CD14-positive monocyte (primary cell): ENCODE measurements at regions not wholly inside any gene's neighbourhood (a gene's known extent, or its start where the extent isn't known, plus 50 kb on each side); places are given as distances from the start of the nearest gene placed in this dataset.
"Not testable (repeated sequence)": the region's sequence is repeated elsewhere in the genome, so short reads cannot be mapped to it uniquely, and the experiment has no call there.

ENCODE experiments used
- DNase-seq, 3 donors: peaks; one replicate each; pipeline ENCODE4 v3.0.0-alpha.2; 2011 to 2022
- H2AFZ ChIP-seq: 2 replicates; pipeline ENCODE4 v1.6.0; 2012; ENCODE audit warnings: mild to moderate bottlenecking, low read depth, low read length, inconsistent platforms; ENCODE audit not compliant: insufficient read depth, poor library complexity, severe bottlenecking
- H3K27ac ChIP-seq, 2 donors: 1 replicate in 1 of 2; 2 replicates in 1 of 2; pipeline ENCODE4 v1.5.1; 2012 to 2013; ENCODE audit warnings: low read length in 2 of 2, control low read depth in 1 of 2, inconsistent platforms in 1 of 2, low read depth in 1 of 2, mild to moderate bottlenecking in 1 of 2
- H3K27me3 ChIP-seq, 2 donors: one replicate each; pipeline versions ENCODE4 v1.6.0 to v1.6.1; 2011 to 2013; ENCODE audit warnings: low read length in 2 of 2; ENCODE audit not compliant: control insufficient read depth in 2 of 2, insufficient read depth in 2 of 2
- H3K36me3 ChIP-seq, 2 donors: replicated peaks in 1 of 2; 1 replicate in 1 of 2; 2 replicates in 1 of 2; pipeline versions ENCODE4 v1.5.1 to v1.6.1; 2012 to 2013; ENCODE audit warnings: low read length in 2 of 2, control low read depth in 1 of 2, inconsistent platforms in 1 of 2, mild to moderate bottlenecking in 1 of 2; ENCODE audit not compliant: insufficient read depth in 2 of 2, control insufficient read depth in 1 of 2
- H3K4me1 ChIP-seq, 2 donors: 1 replicate in 1 of 2; 2 replicates in 1 of 2; pipeline versions ENCODE4 v1.5.1 to v1.6.1; 2012 to 2013; ENCODE audit warnings: low read length in 2 of 2, control low read depth in 1 of 2, inconsistent platforms in 1 of 2, mild to moderate bottlenecking in 1 of 2, moderate library complexity in 1 of 2; ENCODE audit not compliant: insufficient read depth in 2 of 2, control insufficient read depth in 1 of 2
- H3K4me2 ChIP-seq: replicated peaks from 2 replicates; pipeline ENCODE3; 2012; ENCODE audit warnings: low read length, moderate library complexity, mild to moderate bottlenecking; ENCODE audit not compliant: poor library complexity, severe bottlenecking; ENCODE audit errors: extremely low read depth
- H3K4me3 ChIP-seq, 3 experiments: fragments of 200-600 bp in 1 of 3; sonication (generic) in 1 of 3; replicated peaks in 1 of 3; 1 replicate in 2 of 3; 2 replicates in 1 of 3; pipeline ENCODE4 v1.5.1; 2011 to 2013; ENCODE audit warnings: low read length in 3 of 3, mild to moderate bottlenecking in 3 of 3, control low read depth in 2 of 3, low read depth in 2 of 3, inconsistent platforms in 1 of 3, moderate library complexity in 1 of 3
- H3K79me2 ChIP-seq: 2 replicates; pipeline ENCODE4 v1.6.0; 2012; ENCODE audit warnings: mild to moderate bottlenecking, control low read depth, inconsistent platforms, low read length, moderate library complexity; ENCODE audit not compliant: insufficient read depth
- H3K9ac ChIP-seq: 2 replicates; pipeline ENCODE4 v1.6.0; 2017; ENCODE audit warnings: low read length, mild to moderate bottlenecking; ENCODE audit not compliant: insufficient read depth, poor library complexity, severe bottlenecking
- H3K9me3 ChIP-seq, 2 donors: replicated peaks in 1 of 2; 1 replicate in 1 of 2; 2 replicates in 1 of 2; pipeline versions ENCODE4 v1.5.1 to v1.6.1; 2012 to 2013; ENCODE audit warnings: low read length in 2 of 2, control low read depth in 1 of 2; ENCODE audit not compliant: control insufficient read depth in 1 of 2, insufficient read depth in 1 of 2
- H4K20me1 ChIP-seq: 2 replicates; pipeline ENCODE4 v1.6.0; 2012; ENCODE audit warnings: mild to moderate bottlenecking, low read length, control low read depth, moderate library complexity; ENCODE audit not compliant: insufficient read depth
- H3K27ac Mint-ChIP-seq, 7 donors: one replicate each; pipeline ENCODE4 v1.8.0; 2020; ENCODE audit warnings: mild to moderate bottlenecking in 7 of 7, mixed read lengths in 7 of 7, moderate library complexity in 6 of 7, inconsistent platforms in 2 of 7
- H3K27me3 Mint-ChIP-seq, 3 donors: one replicate each; pipeline ENCODE4 v1.8.0; 2021 to 2022; ENCODE audit warnings: low read depth in 3 of 3, mild to moderate bottlenecking in 3 of 3, mixed read lengths in 3 of 3, moderate library complexity in 3 of 3, inconsistent platforms in 1 of 3
- H3K36me3 Mint-ChIP-seq, 2 donors: one replicate each; pipeline ENCODE4 v1.8.0; 2020; ENCODE audit warnings: mixed read lengths in 2 of 2, inconsistent platforms in 1 of 2, mild to moderate bottlenecking in 1 of 2
- H3K4me1 Mint-ChIP-seq: one replicate; pipeline ENCODE4 v1.8.0; 2020; ENCODE audit warnings: mild to moderate bottlenecking, mixed read lengths
- H3K4me3 Mint-ChIP-seq, 2 donors: one replicate each; pipeline ENCODE4 v1.8.0; 2020; ENCODE audit warnings: mild to moderate bottlenecking in 2 of 2, mixed read lengths in 2 of 2, moderate library complexity in 1 of 2
- H3K9me3 Mint-ChIP-seq, 7 donors: one replicate each; pipeline ENCODE4 v1.8.0; 2020 to 2022; ENCODE audit warnings: mixed read lengths in 7 of 7, mild to moderate bottlenecking in 6 of 7, moderate library complexity in 6 of 7, inconsistent platforms in 2 of 7
- CTCF ChIP-seq: fragments of 200-600 bp; IDR thresholded peaks from one replicate; pipeline ENCODE4 v1.8.0; 2022; ENCODE audit warnings: antibody characterized with exemption, mild to moderate bottlenecking
- WGBS: methylation state at CpG from one replicate; pipeline ENCODE4 v1.1.5; 2013; ENCODE audit warnings: missing lambda C conversion rate; ENCODE audit not compliant: insufficient coverage; 5-methylcytosine and 5-hydroxymethylcytosine counted together
- intact Hi-C, 2 donors: fragments of 100-400 bp; cut with micrococcal nuclease; formaldehyde crosslinking; loops; one replicate each; pipeline versions ENCODE4 v1.15.0 to v1.15.1; 2023

- no CpG with 5 or more reads among the region's 1 CpG for WGBS
- H3K27me3 Mint-ChIP-seq: no peaks in the 10 kb centered on the region
- Histone ChIP-seq H3K9me3 (peaks cover 0 to 13% of the 10 kb centered on the region in 2 donors), H3K4me1 (no peaks in the 10 kb centered on the region), H3K4me3 (no peak overlapping the region), H3K27ac (no peak overlapping the region), H3K79me2 (no peaks in the 10 kb centered on the region), H3K36me3 (no peaks in the 10 kb centered on the region), H3K4me2 (no peak overlapping the region), H2AFZ (no peak overlapping the region), H3K27me3 (no peaks in the 10 kb centered on the region), H4K20me1 (no peaks in the 10 kb centered on the region), H3K9ac (no peak overlapping the region)
- H3K4me3 Mint-ChIP-seq: no peak overlapping the region
- intact Hi-C loops: no loop called here
- DNase-seq: no peak
- H3K4me1 Mint-ChIP-seq: no peaks in the 10 kb centered on the region
- no peaks in the 10 kb centered on the region for H3K36me3 Mint-ChIP-seq
- TF ChIP-seq CTCF: no peak
- no peak overlapping the region for H3K27ac Mint-ChIP-seq
- H3K9me3 Mint-ChIP-seq: peaks cover 2 to 19% (median 9%) of the 10 kb centered on the region in 7 donors
Observed at GRCh38 chr14:43338713-43339112, 1168.4 kb downstream of the FSCB start.

GRCh38 chr14:43336351-43336750, 1170.7 kb downstream of the FSCB start:
- Histone ChIP-seq H3K79me2 (no peaks in the 10 kb centered on the region), H2AFZ (no peak overlapping the region), H4K20me1 (no peaks in the 10 kb centered on the region), H3K4me2 (no peak overlapping the region), H3K9ac (no peak overlapping the region), H3K27ac (no peak overlapping the region), H3K36me3 (no peaks in the 10 kb centered on the region), H3K4me1 (no peaks in the 10 kb centered on the region), H3K4me3 (no peak overlapping the region), H3K9me3 (peaks cover 0 to 4% of the 10 kb centered on the region in 2 donors), H3K27me3 (no peaks in the 10 kb centered on the region)
- no peak for TF ChIP-seq CTCF
- Mint-ChIP-seq H3K4me1 (no peaks in the 10 kb centered on the region), H3K27me3 (peaks cover 0 to 2% (median 0%) of the 10 kb centered on the region in 3 donors), H3K36me3 (no peaks in the 10 kb centered on the region), H3K4me3 (no peak overlapping the region), H3K9me3 (peaks cover 0 to 8% (median 2%) of the 10 kb centered on the region in 7 donors), H3K27ac (no peak overlapping the region)
- intact Hi-C loops: no loop called here
- DNase-seq: no peak
- WGBS: no CpG with 5 or more reads among the region's 2 CpGs

- H3K9me3 ChIP-seq: peaks cover 9 to 20% of the 10 kb centered on the region in 2 donors
- peaks cover 6 to 12% (median 10%) of the 10 kb centered on the region in 7 donors for H3K9me3 Mint-ChIP-seq
- H3K4me2 ChIP-seq, H3K27ac ChIP-seq, H3K36me3 Mint-ChIP-seq, H3K27me3 ChIP-seq, H3K79me2 ChIP-seq, H4K20me1 ChIP-seq, H3K4me3 Mint-ChIP-seq, H3K4me3 ChIP-seq, H3K27ac Mint-ChIP-seq, intact Hi-C loops, DNase-seq, H3K36me3 ChIP-seq, H3K4me1 ChIP-seq, H2AFZ ChIP-seq, H3K9ac ChIP-seq, H3K4me1 Mint-ChIP-seq, H3K27me3 Mint-ChIP-seq: not testable (repeated sequence)
- WGBS: 94% methylated on average over 16 of the region's 24 CpGs
Observed at GRCh38 chr14:43326501-43327407, 1180.3 kb downstream of the FSCB start.
